ENCODE measurements at regions not wholly inside any gene's neighbourhood (a gene's known extent, or its start where the extent isn't known, plus 50 kb on each side); places are given as distances from the start of the nearest gene placed in this dataset.

DNA sequence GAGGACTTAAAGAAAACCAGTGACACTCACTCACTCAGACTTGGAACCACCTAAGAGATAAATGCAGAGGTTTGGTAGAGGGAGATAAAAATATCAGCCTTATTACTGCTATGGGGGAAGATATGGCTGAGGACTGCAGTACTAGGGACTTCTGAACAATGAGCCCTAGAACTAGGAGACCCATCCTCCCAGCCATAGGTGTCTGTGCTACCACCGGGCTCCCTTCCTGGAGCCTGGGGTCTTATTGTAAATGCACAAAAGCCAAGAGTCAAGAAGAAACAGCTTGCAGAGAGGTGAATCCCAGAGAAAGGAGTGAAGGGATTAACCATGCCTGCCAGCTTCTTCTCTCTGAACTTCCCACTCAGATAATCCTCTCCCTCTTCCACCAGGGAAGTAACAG lies 108.3 kb upstream of the AKR1E2 start:
- Histone ChIP-seq H3K27me3 (ENCODE audit: insufficient read depth, low read depth) (no peaks in the 10 kb centered on the region), H3K79me2 (ENCODE audit: low read depth) (no peaks in the 10 kb centered on the region), H3K4me3 (no peak overlapping the region), H3K4me1 (replicated peaks; ENCODE audit: insufficient read depth) (no peaks in the 10 kb centered on the region; the same call in 1 of the 2 replicates), H3F3A (ENCODE audit: insufficient read depth, low read depth) (no peaks in the 10 kb centered on the region; the same call in 1 of the 2 replicates), H4K20me1 (ENCODE audit: insufficient read depth) (no peaks in the 10 kb centered on the region), H3K36me3 (ENCODE audit: low read depth) (no peaks in the 10 kb centered on the region), H3K27ac (no peak overlapping the region), H3K4me2 (no peak overlapping the region), H3K9me2 (ENCODE audit: insufficient read depth) (no peaks in the 10 kb centered on the region), H2AFZ (no peak overlapping the region), H3K9me3 (ENCODE audit: insufficient read depth, low read depth) (peaks cover 4% of the 10 kb centered on the region; the same call in 1 of the 2 replicates)
- ChIA-PET POLR2A (ENCODE audit: unreplicated experiment) (no interaction called here), CTCF (no interaction called here)
- no peak for TF ChIP-seq EZH2 (IDR thresholded peaks at IDR 0.05; ENCODE audit: low read depth)
- TF ChIP-seq, protein P1, sequence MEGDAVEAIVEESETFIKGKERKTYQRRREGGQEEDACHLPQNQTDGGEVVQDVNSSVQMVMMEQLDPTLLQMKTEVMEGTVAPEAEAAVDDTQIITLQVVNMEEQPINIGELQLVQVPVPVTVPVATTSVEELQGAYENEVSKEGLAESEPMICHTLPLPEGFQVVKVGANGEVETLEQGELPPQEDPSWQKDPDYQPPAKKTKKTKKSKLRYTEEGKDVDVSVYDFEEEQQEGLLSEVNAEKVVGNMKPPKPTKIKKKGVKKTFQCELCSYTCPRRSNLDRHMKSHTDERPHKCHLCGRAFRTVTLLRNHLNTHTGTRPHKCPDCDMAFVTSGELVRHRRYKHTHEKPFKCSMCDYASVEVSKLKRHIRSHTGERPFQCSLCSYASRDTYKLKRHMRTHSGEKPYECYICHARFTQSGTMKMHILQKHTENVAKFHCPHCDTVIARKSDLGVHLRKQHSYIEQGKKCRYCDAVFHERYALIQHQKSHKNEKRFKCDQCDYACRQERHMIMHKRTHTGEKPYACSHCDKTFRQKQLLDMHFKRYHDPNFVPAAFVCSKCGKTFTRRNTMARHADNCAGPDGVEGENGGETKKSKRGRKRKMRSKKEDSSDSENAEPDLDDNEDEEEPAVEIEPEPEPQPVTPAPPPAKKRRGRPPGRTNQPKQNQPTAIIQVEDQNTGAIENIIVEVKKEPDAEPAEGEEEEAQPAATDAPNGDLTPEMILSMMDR (conservative IDR thresholded peaks at IDR 0.05): no peak
- BruUV-seq (replicated peaks): no TSS peak
- no peak for DNase-seq
- intact Hi-C loops (cut with micrococcal nuclease; ENCODE audit: unreplicated experiment): no loop called here

DNA sequence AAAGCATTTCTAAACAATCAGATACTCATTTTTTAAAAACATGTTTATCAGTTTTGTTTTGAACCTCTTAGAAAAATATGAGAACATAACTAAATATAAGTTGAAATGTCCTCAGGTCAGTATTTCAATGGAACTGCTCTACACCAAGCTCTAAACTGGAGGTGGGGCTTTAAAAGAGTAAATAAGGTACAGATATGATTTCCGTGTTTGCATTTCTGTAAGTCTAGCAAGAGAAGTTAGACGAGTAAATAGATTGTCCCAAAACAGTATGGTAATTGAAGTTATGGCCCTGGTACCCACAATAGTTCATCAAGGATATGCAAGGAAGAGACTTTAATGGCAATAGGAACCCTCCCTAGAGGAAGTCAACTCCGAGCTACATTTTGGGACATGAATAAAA lies 115.1 kb upstream of the AKR1E2 start:
- no TSS peak for BruUV-seq (replicated peaks)
- no peaks in the 10 kb centered on the region for H3K9me2 ChIP-seq (ENCODE audit: insufficient read depth)
- intact Hi-C loops (cut with micrococcal nuclease; ENCODE audit: unreplicated experiment): no loop called here
- H3K36me3 ChIP-seq (ENCODE audit: low read depth): no peaks in the 10 kb centered on the region
- H3K4me1 ChIP-seq (replicated peaks; ENCODE audit: insufficient read depth): no peaks in the 10 kb centered on the region
- no peak overlapping the region for H3K27ac ChIP-seq
- no peaks in the 10 kb centered on the region for H3K9me3 ChIP-seq (ENCODE audit: insufficient read depth, low read depth)
- no peak for DNase-seq
- H3K4me3 ChIP-seq: no peak overlapping the region
- H4K20me1 ChIP-seq (ENCODE audit: insufficient read depth): no peaks in the 10 kb centered on the region
- H3F3A ChIP-seq (ENCODE audit: insufficient read depth, low read depth): no peaks in the 10 kb centered on the region
- CTCF ChIA-PET: no interaction called here
- no peak overlapping the region for H3K4me2 ChIP-seq
- H3K27me3 ChIP-seq (ENCODE audit: insufficient read depth, low read depth): no peaks in the 10 kb centered on the region
- H3K79me2 ChIP-seq (ENCODE audit: low read depth): no peaks in the 10 kb centered on the region
- POLR2A ChIA-PET (ENCODE audit: unreplicated experiment): no interaction called here
- TF ChIP-seq, protein P1 (conservative IDR thresholded peaks at IDR 0.05): no peak
- TF ChIP-seq EZH2 (IDR thresholded peaks at IDR 0.05; ENCODE audit: low read depth): no peak
- no peak overlapping the region for H2AFZ ChIP-seq

DNA sequence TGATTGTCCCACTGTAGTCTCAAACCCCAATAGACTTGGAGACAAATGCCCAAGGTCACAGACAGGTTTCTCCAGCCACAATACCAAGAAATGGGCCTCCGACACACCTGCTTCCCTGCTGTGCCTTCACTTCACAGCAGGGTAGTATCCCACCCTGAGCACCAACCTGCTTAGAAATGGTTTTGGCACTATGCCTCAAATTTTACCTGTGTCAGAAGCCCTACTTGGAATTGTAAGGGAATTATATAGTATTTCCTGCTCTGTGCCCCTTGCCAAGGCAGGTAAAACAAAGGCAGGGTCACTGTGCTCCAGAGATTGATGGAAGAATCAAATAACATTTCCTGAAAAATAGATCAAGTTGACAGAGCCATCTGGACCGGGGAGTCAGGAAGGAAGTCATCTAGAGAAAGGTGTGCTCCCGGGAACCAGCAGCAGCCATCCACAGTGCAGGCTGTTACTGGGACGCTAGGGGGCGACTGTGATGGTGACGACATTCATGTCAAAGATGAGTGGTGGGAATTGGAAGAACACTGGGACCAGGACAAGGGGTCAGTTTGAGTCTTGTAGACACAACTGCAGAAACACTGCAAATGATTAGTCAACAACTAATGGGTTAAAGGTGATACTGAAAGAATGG lies 117.8 kb upstream of the AKR1E2 start:
- Histone ChIP-seq H3K79me2 (ENCODE audit: low read depth) (no peaks in the 10 kb centered on the region), H2AFZ (no peak overlapping the region), H4K20me1 (ENCODE audit: insufficient read depth) (no peaks in the 10 kb centered on the region), H3K4me2 (no peak overlapping the region), H3K27ac (no peak overlapping the region), H3K9me3 (ENCODE audit: insufficient read depth, low read depth) (no peaks in the 10 kb centered on the region), H3K36me3 (ENCODE audit: low read depth) (no peaks in the 10 kb centered on the region), H3K27me3 (ENCODE audit: insufficient read depth, low read depth) (no peaks in the 10 kb centered on the region), H3K4me1 (replicated peaks; ENCODE audit: insufficient read depth) (peaks cover 16% of the 10 kb centered on the region), H3K9me2 (ENCODE audit: insufficient read depth) (no peaks in the 10 kb centered on the region), H3K4me3 (no peak overlapping the region), H3F3A (ENCODE audit: insufficient read depth, low read depth) (peaks cover 8% of the 10 kb centered on the region; the same call in 1 of the 2 replicates)
- BruUV-seq (replicated peaks): no TSS peak
- no peak for DNase-seq
- ChIA-PET CTCF (no interaction called here), POLR2A (ENCODE audit: unreplicated experiment) (no interaction called here)
- intact Hi-C loops (cut with micrococcal nuclease; ENCODE audit: unreplicated experiment): no loop called here
- no peak for TF ChIP-seq EZH2 (IDR thresholded peaks at IDR 0.05; ENCODE audit: low read depth)
- TF ChIP-seq, protein P1 (conservative IDR thresholded peaks at IDR 0.05): no peak
